Prostate gland (tissue), 2 donors: ENCODE measurements at regions not wholly inside any gene's neighbourhood (a gene's known extent, or its start where the extent isn't known, plus 50 kb on each side); places are given as distances from the start of the nearest gene placed in this dataset.

Experiments used
- POLR2A ChIP-seq: fragments of 450-650 bp; IDR thresholded peaks from one replicate; pipeline ENCODE4 v1.6.1; 2016; ENCODE audit warnings: antibody characterized with exemption, mild to moderate bottlenecking
- TF ChIP-seq, protein P1 (sequence below), 4 experiments: fragments of 200-600 bp in 2 of 4; fragments of 450-650 bp in 2 of 4; sonication (generic) in 2 of 4; IDR thresholded peaks; 1 replicate in 3 of 4; 2 replicates in 1 of 4; pipeline ENCODE4 v1.5.1; 2016 to 2019; ENCODE audit warnings: antibody characterized with exemption in 4 of 4, mild to moderate bottlenecking in 2 of 4, moderate library complexity in 2 of 4

- TF ChIP-seq POLR2A = no peak
- TF ChIP-seq, protein P1, sequence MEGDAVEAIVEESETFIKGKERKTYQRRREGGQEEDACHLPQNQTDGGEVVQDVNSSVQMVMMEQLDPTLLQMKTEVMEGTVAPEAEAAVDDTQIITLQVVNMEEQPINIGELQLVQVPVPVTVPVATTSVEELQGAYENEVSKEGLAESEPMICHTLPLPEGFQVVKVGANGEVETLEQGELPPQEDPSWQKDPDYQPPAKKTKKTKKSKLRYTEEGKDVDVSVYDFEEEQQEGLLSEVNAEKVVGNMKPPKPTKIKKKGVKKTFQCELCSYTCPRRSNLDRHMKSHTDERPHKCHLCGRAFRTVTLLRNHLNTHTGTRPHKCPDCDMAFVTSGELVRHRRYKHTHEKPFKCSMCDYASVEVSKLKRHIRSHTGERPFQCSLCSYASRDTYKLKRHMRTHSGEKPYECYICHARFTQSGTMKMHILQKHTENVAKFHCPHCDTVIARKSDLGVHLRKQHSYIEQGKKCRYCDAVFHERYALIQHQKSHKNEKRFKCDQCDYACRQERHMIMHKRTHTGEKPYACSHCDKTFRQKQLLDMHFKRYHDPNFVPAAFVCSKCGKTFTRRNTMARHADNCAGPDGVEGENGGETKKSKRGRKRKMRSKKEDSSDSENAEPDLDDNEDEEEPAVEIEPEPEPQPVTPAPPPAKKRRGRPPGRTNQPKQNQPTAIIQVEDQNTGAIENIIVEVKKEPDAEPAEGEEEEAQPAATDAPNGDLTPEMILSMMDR (IDR thresholded peaks at IDR 0.05) = no peak
Observed at GRCh38 chr12:24460099-24460498, 488.8 kb downstream of the BCAT1 start.
